GM18520 (cell line): ENCODE measurements at regions not wholly inside any gene's neighbourhood (a gene's known extent, or its start where the extent isn't known, plus 50 kb on each side); places are given as distances from the start of the nearest gene placed in this dataset.

ENCODE experiments used
- ATAC-seq: cut with Tn5 transposase; IDR thresholded peaks from one replicate; pipeline ENCODE4 v1.9.1; 2021; ENCODE audit not compliant: unreplicated experiment

GRCh38 chr14:89013698-89014568, 189.5 kb downstream of the TTC8 start:
- ATAC-seq: no peak

- ATAC-seq: no peak
Measured at GRCh38 chr14:89014569-89014850, 190.1 kb downstream of the TTC8 start.

- no peak for ATAC-seq
Measured at GRCh38 chr14:89015016-89015415, 190.6 kb downstream of the TTC8 start.

- ATAC-seq: no peak
Measured at GRCh38 chr14:89017417-89017816, 193.0 kb downstream of the TTC8 start.

GRCh38 chr14:89022274-89022673, 197.8 kb downstream of the TTC8 start:
- no peak for ATAC-seq

GRCh38 chr14:89024691-89025090, 200.2 kb downstream of the TTC8 start:
- ATAC-seq: no peak

GRCh38 chr14:89025561-89026236, 201.2 kb downstream of the TTC8 start:
- no peak for ATAC-seq

GRCh38 chr14:89027097-89027740, 202.8 kb downstream of the TTC8 start:
- ATAC-seq: peak; percentile 57

- no peak for ATAC-seq
Measured at GRCh38 chr14:89028462-89029134, 204.1 kb downstream of the TTC8 start.

GRCh38 chr14:89029961-89030694, 205.7 kb downstream of the TTC8 start:
- no peak for ATAC-seq

- ATAC-seq: no peak
Measured at GRCh38 chr14:89030921-89031320, 206.5 kb downstream of the TTC8 start.

- no peak for ATAC-seq
Measured at GRCh38 chr14:89032086-89032649, 207.7 kb downstream of the TTC8 start.

- ATAC-seq: no peak
Measured at GRCh38 chr14:89033756-89034155, 209.3 kb downstream of the TTC8 start.

- ATAC-seq: no peak
Measured at GRCh38 chr14:89036371-89036770, 211.9 kb downstream of the TTC8 start.

GRCh38 chr14:89037065-89037464, 212.6 kb downstream of the TTC8 start:
- ATAC-seq: no peak

- peak; percentile 20 for ATAC-seq
Measured at GRCh38 chr14:89040080-89040459, 215.6 kb downstream of the TTC8 start.

- ATAC-seq: peak; percentile 37
Measured at GRCh38 chr14:89040460-89041256, 216.2 kb downstream of the TTC8 start.

GRCh38 chr14:89041257-89041582, 216.8 kb downstream of the TTC8 start:
- ATAC-seq: no peak

- ATAC-seq: no peak
Measured at GRCh38 chr14:89042021-89042420, 217.6 kb downstream of the TTC8 start.

GRCh38 chr14:89053303-89053702, 228.9 kb downstream of the TTC8 start:
- no peak for ATAC-seq
